PFSK-1 (cell line): ENCODE measurements at regions not wholly inside any gene's neighbourhood (a gene's known extent, or its start where the extent isn't known, plus 50 kb on each side); places are given as distances from the start of the nearest gene placed in this dataset.

ENCODE experiments used
- FOXP2 ChIP-seq: optimal IDR thresholded peaks from 2 replicates; pipeline ENCODE3; 2011; ENCODE audit warnings: borderline replicate concordance, control low read depth, inconsistent platforms; ENCODE audit not compliant: insufficient read depth; ENCODE audit errors: extremely low read length, extremely low read depth
- POLR2AphosphoS5 ChIP-seq: IDR thresholded peaks from 2 replicates; pipeline ENCODE4 v1.6.1; 2012; ENCODE audit warnings: low read depth, mild to moderate bottlenecking, control low read depth, low read length, moderate library complexity
- REST ChIP-seq, 2 experiments: IDR thresholded peaks; 2 replicates each; pipeline versions ENCODE4 v1.6.1 to v1.8.0; 2011 to 2012; ENCODE audit warnings: low read depth in 2 of 2, low read length in 2 of 2, control low read depth in 1 of 2, inconsistent platforms in 1 of 2, mild to moderate bottlenecking in 1 of 2, moderate library complexity in 1 of 2; ENCODE audit not compliant: insufficient read depth in 1 of 2
- SIN3A ChIP-seq: IDR thresholded peaks from 2 replicates; pipeline ENCODE4 v1.6.1; 2012; ENCODE audit warnings: mild to moderate bottlenecking, low read length, moderate library complexity, borderline replicate concordance; ENCODE audit not compliant: insufficient read depth
- TAF1 ChIP-seq: IDR thresholded peaks from 2 replicates; pipeline ENCODE4 v1.6.1; 2012; ENCODE audit warnings: low read length, control low read depth, borderline replicate concordance; ENCODE audit not compliant: insufficient read depth

GRCh38 chr5:87027570-87027969 lies 240.1 kb upstream of the RASA1 start:
- TF ChIP-seq REST (IDR thresholded peaks at IDR 0.05; ENCODE audit: insufficient read depth in 1 of 2, low read depth in 2 of 2, low read length in 2 of 2), result no peak
- TF ChIP-seq POLR2AphosphoS5, result no peak
- TF ChIP-seq TAF1, result no peak
- no peak for TF ChIP-seq SIN3A
- TF ChIP-seq FOXP2, result no peak
